ENCODE measurements at regions not wholly inside any gene's neighbourhood (a gene's known extent, or its start where the extent isn't known, plus 50 kb on each side); places are given as distances from the start of the nearest gene placed in this dataset.
"Not testable (repeated sequence)": the region's sequence is repeated elsewhere in the genome, so short reads cannot be mapped to it uniquely, and the experiment has no call there.

- no peak for FAIRE-seq
- DNase-seq (ENCODE audit: insufficient read length, low spot score): no peak
Measured at GRCh38 chr7:125088555-125088954, 158.9 kb upstream of the POT1 start.

GRCh38 chr7:125085084-125085483, 155.5 kb upstream of the POT1 start:
- FAIRE-seq (no peak), DNase-seq (ENCODE audit: insufficient read length, low spot score) (no peak)

DNA sequence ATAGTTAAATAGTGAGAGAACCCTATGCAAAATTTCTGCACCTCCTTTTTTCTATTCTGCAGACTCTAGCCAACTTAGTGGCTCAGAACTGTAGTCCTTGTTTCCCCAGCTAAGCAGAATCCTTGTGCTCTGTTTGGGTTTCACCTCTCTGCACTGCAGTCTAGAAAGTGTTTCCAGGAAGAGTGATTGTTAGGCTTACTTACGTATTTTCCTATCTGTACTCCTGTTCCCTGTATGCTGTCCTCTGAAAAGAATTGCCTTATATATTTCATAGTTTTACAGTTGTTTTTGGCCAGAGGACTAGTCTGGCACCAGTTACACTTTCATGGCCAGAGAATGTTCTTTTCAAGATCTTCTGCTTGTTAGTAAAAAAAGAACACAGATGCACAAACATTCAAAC, 154.6 kb upstream of the POT1 start:
- FAIRE-seq (no peak), DNase-seq (ENCODE audit: insufficient read length, low spot score) (no peak)

GRCh38 chr7:125074141-125074540, 144.5 kb upstream of the POT1 start:
- no peak for DNase-seq (ENCODE audit: insufficient read length, low spot score)

GRCh38 chr7:125065546-125065945, 135.9 kb upstream of the POT1 start:
- no peak for DNase-seq (ENCODE audit: insufficient read length, low spot score)

More at GRCh38 chr7:125074141-125074540, 144.5 kb upstream of the POT1 start:
- no peak for FAIRE-seq

GRCh38 chr7:125065001-125065400, 135.4 kb upstream of the POT1 start:
- no peak for FAIRE-seq
- DNase-seq (ENCODE audit: insufficient read length, low spot score): no peak

More at GRCh38 chr7:125065546-125065945, 135.9 kb upstream of the POT1 start:
- FAIRE-seq: no peak

DNA sequence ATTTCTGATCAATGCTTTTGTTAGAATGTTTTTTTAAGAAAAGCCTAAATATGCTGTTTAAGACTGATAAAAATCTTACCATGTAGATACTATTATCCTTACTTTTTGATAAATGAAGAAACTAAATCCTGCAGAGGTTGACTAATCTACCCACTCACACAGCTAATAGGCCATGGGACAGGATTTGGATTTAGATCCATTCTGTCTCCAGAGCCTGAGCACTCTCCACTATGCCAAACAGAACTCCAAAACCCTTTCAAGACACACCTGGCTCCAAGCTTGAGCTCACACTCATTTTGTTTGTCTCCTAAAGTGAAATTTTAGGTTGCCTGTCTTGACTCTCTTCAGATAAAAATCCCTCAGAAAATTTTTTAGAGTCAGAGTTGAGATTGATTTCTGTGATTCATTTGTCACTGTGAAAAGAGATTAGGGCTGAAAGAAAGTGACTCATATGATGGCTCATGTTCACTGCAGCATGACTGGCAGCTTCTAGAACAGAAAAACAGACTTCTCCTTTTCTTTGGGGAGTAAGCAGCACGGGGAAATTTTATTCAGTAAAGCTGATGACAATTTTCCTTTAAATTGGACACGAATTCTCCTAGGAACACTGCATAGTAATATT, 132.3 kb upstream of the POT1 start:
- DNase-seq (ENCODE audit: insufficient read length, low spot score) (no peak), FAIRE-seq (no peak)

DNA sequence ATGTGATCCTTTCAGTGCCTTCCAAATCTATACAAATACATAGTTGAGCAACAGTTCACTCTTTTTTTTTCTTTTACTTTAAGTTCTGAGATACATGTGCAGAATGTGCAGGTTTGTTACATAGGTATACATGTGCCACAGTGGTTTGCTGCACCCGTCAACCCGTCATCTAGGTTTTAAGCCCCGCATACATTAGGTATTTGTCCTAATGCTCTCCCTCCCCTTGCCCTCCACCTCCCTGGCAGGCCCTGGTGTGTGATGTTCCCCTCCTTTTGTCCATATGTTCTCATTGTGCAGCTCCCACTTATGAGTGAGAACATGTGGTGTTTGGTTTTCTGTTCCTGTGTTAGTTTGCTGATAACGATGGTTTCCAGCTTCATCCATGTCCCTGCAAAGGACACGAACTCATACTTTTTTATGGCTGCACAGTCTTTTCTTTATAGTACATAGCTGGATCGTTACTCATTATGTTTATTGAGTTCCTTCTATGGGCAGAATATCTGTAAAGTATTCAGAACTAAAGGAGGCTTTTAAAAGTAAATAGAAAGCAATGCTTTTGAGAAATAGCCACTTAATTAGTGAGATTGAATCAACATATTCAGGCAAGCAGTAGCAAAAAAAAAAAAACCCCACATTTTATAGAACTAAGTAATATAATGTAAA, 131.6 kb upstream of the POT1 start:
- not testable (repeated sequence) for FAIRE-seq; DNase-seq (ENCODE audit: insufficient read length, low spot score)

DNA sequence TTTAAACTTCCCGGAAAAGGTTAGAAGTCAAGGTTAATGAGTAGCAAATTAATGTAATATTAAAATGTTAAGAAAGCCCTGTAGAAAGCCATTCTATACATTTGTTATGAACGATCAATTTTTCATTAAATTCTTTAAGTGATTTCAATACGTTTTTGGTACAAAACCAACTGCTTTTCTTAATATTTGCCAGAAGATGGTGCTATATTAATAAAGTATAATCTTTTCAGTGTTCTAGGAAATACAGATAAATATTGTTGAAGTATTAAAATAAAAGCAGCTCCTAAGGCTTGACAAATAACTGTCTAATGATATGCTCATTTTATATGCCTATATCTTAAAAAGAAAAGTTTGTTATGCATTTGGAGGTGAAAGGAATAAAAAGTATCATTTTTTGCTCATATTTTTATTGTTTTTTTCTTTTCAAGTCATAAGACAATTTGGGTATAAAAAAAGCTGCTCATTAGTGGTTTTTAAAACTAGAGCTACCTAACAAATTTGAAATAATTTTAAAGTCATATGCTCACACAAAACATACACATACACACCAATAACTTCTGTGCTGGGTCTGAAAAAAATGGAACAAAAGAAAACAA, 130.3 kb upstream of the POT1 start:
- DNase-seq (ENCODE audit: insufficient read length, low spot score): no peak
- FAIRE-seq: no peak

GRCh38 chr7:125057963-125058362, 128.3 kb upstream of the POT1 start:
- DNase-seq (ENCODE audit: insufficient read length, low spot score) (no peak), FAIRE-seq (no peak)

GRCh38 chr7:125055376-125055775, 125.8 kb upstream of the POT1 start:
- no peak for FAIRE-seq
- DNase-seq (ENCODE audit: insufficient read length, low spot score): no peak

GRCh38 chr7:125046767-125047166, 117.1 kb upstream of the POT1 start:
- FAIRE-seq: no peak
- DNase-seq (ENCODE audit: insufficient read length, low spot score): no peak

DNA sequence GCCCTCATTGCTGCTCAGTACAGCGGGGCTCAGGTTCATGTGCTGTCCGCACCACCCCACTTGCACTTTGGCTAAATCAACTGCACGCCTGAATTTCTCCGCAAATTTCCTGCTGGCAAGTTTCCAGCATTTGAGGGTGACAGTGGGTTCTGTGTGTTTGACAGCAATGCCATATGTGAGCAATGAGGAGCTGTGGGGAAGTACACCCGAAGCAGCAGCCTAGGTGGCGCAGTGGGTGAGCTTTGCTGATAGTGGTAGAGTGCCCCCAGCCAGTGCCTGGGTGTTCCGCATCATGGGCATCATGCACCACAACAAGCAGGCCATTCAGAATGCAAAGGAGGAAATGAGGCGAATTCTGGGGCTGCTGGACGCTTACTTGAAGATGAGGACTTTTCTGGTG, 103.9 kb upstream of the POT1 start:
- DNase-seq (ENCODE audit: insufficient read length, low spot score) (no peak), FAIRE-seq (no peak)

DNA sequence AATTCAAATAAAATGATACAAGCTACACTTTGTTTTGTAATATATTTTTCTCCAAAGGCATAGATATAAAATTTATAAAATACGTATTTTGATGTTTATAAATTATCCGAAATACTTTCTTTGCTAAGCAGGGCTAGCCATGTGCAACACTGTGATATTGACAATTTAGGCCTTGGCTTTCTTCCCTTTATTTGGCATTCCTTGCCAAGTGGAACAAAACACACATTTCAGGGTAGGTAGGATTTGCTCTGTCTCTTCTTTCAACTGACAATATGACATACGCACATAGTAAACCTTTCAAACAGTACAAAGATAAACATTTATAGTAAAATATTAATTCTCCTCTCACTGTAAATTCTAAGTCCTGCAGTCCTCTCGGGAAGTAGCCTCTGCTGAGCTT, 103.3 kb upstream of the POT1 start:
- FAIRE-seq (no peak), DNase-seq (ENCODE audit: insufficient read length, low spot score) (no peak)

DNA sequence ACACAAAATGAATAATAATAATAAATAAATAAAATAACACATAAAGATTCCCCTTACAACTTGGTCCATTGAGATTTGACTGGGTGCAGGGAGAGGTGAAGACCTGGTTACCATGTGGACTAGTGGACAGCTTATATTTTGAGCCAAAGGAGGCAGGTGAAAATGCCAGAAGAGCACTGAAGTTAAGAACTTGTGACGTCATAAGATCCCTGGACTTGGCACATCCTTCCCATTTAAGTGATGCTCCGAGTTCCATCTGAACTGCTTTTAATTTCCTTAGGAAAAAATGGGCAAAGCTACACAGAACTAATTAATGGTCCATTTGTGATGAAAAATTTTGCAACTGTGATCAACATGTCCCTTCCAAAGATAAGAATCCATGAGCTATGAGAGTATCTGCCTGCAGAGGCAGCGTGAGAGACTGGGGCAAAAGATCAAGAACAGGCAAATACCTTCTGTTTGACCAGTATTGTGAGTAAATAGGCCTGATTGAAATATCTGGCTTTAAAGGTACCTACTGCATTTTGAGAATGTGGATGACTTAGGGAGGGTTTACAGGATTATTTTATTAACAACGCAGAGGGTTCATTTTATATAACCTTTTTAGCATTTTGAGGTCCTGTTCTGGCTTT, 101.2 kb upstream of the POT1 start:
- DNase-seq (ENCODE audit: insufficient read length, low spot score): no peak
- no peak for FAIRE-seq

GRCh38 chr7:125025620-125026019, 96.0 kb upstream of the POT1 start:
- DNase-seq (ENCODE audit: insufficient read length, low spot score) (no peak), FAIRE-seq (no peak)

GRCh38 chr7:125020801-125021200, 91.2 kb upstream of the POT1 start:
- DNase-seq (ENCODE audit: insufficient read length, low spot score) (no peak), FAIRE-seq (no peak)

DNA sequence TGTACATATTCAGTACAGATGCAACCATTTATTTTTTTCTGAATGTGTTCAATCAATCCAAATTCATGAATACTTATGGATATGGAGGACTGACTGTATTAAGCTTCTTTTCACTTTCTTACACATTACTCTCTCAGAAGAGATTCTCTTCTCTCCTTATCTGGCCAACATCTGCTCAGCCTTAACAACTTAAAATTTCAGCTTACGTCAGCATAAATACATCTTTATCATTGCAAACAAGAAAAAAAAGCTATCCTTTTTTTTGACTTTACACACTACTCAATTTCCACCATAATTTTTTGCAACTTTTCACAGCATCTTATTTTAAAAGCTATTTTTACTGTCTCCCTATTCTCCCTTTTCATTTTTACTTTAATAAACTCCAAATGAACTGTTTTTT, 80.9 kb upstream of the POT1 start:
- FAIRE-seq: no peak

GRCh38 chr7:124996778-124997177, 67.2 kb upstream of the POT1 start:
- FAIRE-seq (no peak), DNase-seq (ENCODE audit: insufficient read length, low spot score) (no peak)

More for the DNA sequence above, 80.9 kb upstream of the POT1 start:
- no peak for DNase-seq (ENCODE audit: insufficient read length, low spot score)

GRCh38 chr7:124992851-124993562, 63.4 kb upstream of the POT1 start:
- FAIRE-seq (no peak), DNase-seq (ENCODE audit: insufficient read length, low spot score) (no peak)

GRCh38 chr7:124989911-124990310, 60.3 kb upstream of the POT1 start:
- DNase-seq (ENCODE audit: insufficient read length, low spot score) (no peak), FAIRE-seq (no peak)

Measured in GM19239 (cell line).